DMS 273 treated with DMSO at 0.1 percent for 48 hours (cell line): ENCODE measurements at regions not wholly inside any gene's neighbourhood (a gene's known extent, or its start where the extent isn't known, plus 50 kb on each side); places are given as distances from the start of the nearest gene placed in this dataset.

ENCODE experiments used
- DNase-seq: peaks from one replicate; lab custom pipeline; 2025; lab: John Stamatoyannopoulos, UW

DNA sequence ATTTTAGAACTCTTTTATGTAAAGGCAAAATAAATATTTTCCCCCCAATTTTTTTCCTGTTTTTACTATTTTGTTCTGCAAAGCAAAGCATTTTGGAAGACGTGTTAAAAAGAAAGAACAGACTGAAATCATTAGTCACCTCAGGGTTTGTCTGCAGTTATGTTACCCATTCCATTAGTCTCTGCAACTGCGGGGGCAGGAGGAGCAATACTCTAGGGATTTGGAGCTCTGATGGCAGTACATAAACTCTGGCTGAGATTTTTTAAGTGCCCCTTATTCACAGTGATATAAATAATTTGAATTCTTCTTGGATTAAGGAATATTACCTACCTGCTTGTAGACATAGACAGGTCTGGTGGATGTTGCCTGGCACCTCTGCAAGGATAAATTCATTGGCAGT, 88.0 kb upstream of the CELF4 start:
- DNase-seq, result no peak

GRCh38 chr18:37649930-37650329, 84.3 kb upstream of the CELF4 start:
- DNase-seq, result no peak

- no peak for DNase-seq
Observed at GRCh38 chr18:37649416-37649815, 83.8 kb upstream of the CELF4 start.

DNA sequence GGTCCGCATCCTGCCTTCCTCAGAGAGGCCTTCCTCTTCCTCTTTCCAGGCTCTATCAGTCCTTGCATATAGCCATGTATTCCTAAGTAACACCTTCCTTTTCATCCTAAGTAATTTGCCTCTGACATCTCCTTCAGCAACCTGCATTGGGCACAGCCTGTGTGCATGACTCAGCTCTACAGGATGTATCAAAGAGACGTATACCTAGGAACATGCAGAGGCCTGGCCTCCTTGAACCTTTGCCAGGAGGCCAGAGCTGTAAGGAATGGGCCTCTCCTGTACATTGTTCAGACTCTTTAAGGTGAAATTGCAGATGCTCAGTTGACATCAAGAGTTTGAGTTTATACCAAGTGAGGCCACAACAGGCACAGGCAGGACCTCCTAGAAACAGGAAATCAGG, 76.0 kb upstream of the CELF4 start:
- DNase-seq, result no peak

DNA sequence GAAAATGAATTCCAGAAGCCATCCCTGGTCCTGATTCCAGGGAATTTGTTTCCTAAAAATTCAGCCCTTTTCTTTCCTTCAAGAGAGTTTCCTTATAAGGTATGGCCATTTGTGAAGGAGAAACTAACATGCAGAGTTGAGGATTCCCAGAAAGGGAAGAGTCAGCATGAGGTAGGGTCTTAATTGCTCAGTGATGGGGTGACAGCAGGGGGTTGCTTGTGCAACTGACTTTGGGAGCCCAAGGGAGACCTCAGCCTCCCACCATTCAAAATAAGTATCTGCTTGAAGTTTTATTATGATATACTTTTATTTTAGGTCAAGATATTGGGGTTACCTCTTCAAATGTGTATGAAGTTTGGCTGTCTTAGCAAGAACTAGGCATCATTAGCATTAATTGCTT, 74.9 kb upstream of the CELF4 start:
- DNase-seq, result no peak

- DNase-seq, result no peak
Observed at GRCh38 chr18:37639846-37640245, 74.2 kb upstream of the CELF4 start.

GRCh38 chr18:37637478-37637850, 71.9 kb upstream of the CELF4 start:
- no peak for DNase-seq

DNA sequence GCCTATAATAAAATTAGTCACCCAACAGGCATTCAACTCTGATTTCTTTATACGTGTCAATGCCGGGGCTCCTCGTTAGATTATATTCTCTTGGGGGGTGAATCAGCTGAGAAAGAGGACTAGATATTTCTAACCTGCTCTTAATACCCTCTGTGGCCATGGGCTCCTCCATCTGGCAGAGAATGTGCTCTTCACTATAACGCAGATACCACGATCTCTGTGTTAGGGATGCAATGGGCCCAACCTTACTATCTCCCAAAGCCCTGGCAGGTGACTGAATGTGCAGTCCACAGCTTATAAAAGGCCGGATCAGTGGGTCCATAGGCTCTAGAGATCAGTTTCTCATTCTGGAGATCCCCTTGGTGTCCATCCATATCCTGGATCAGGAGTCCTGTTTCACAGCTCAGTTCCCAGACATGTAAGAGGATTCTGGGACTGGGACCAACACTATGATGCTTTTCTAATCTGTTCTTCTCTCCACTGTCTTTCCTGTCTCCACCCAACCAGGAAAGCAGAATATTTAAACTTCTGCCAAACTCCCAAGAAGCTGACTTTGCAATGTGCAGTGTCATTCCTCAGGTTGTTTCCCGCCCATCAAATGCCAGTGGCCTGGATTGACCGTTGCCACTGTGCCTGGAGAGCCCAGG, 71.4 kb upstream of the CELF4 start:
- no peak for DNase-seq

DNA sequence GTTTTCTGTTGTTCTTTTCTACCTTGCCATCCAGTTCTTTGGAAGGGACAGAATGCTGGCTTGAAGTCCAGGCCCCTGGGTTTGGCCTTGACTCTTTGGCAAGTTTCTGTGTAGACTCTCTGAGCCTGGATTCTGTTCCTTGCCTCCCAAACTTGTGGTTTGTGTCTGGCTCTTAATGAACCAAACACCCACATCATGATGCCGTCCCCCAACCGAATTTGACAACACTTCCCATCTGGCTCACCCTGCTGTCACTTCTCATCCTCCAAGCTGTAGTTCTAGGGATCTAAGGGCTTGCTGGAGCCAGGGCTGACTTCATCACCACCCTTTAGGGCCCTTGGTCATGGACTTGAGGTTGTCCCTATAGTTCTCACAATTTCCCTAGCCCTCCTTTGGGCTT, 68.9 kb upstream of the CELF4 start:
- peak; percentile 2 for DNase-seq

- DNase-seq, result no peak
Observed at GRCh38 chr18:37631422-37631821, 65.8 kb upstream of the CELF4 start.

DNA sequence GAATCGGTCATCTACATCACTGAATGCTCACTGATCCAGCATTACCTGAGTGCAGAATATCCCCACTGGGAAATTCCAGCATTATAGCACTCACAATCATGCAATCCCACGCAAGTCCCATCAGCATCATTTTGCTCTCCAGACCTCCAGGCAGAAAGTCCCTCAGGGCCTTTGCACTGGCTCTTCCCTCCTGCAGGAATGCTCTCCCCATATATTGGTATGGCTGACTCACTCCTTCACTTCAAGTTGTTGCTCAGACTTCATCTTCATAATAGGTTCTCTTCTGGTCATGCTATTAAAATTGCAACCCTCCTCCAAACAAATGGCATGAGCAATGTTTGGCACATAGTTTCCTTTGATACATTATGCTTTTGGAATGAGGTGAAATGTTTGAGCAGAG, 64.7 kb upstream of the CELF4 start:
- no peak for DNase-seq

- no peak for DNase-seq
Observed at GRCh38 chr18:37628470-37629220, 63.0 kb upstream of the CELF4 start.

DNA sequence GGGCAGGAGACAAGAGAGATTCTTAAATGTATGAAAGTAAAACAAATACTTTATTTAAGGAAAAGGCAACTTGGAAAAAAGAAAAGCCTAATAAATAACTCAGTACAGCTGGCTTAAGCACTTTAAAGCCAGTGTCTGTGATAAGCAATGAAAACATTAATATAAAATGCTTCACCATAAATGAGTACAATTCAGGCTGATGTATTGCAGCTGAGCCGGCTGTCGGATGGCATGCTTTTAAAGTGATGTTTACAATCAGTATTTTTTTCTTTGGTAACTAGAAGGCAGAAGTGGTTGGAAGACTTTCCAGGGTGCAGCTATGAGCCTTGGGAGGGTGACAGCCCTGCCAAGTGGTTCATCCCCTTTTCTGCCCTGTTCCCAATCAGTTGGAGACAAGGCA, 58.7 kb upstream of the CELF4 start:
- no peak for DNase-seq

DNA sequence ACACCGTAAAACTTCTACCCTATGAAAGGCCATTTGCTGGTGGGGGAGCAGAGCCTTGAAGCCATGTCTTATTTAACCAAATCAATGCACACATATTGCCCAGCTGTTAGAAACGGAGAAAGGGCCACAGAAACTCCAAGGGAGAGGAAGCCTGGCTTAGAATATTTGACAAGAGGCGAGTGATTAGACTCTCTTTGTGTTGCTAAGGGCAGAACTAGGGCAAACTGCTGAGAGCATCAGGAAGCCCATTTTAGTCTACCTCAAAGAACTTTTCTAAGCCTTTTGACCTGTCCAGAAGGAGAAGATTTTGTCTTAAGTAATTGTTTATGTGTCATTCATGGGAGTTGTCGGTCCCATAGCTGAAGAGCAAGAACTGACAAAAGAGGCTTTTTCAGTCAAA, 54.4 kb upstream of the CELF4 start:
- no peak for DNase-seq

- DNase-seq, result no peak
Observed at GRCh38 chr18:37617623-37618022, 52.0 kb upstream of the CELF4 start.
